ENCODE measurements at regions not wholly inside any gene's neighbourhood (a gene's known extent, or its start where the extent isn't known, plus 50 kb on each side); places are given as distances from the start of the nearest gene placed in this dataset.
A peak's percentile ranks its signal among the peaks of the same experiment; 100 is the strongest.

DNA sequence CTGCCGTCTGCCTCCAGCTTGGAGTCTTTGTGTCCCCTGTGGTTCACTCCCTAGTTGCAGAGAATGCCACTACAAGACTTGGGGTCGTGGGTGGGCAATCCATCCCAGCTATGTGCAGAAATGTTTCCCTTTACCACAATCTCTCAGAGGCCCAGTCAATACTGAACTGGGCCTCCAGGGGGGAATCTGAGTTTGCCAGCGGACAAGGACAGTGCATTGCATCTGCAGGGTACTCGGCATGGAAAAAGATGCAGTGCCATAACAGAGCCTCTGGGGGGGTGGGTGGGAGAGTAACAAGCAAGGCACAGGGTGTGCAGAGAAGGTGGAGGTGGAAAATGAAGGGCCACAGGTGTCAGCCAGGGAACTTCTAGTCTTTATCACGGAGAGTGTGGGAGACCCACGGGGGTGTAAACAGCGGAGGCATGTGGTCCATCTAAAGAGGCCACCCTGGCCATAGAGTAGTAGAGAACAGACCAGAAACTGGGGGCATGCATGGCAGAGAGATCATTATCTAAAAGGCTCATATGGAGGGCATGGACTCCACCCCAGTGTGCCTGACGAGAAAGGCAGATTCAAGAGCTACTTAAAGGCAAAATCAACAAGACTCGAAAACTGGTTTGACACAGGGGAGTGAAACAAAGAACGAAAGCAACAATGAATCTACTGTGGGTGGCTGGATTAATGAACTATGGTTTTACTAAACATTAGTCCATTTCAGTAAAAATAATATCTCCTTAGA is 182.4 kb downstream of the ANXA2 start:
- DNase-seq = peak; percentile 23

- DNase-seq = no peak
Observed at GRCh38 chr15:60217161-60217560, 180.6 kb downstream of the ANXA2 start.

- DNase-seq = no peak
Observed at GRCh38 chr15:60218256-60218655, 179.5 kb downstream of the ANXA2 start.

DNA sequence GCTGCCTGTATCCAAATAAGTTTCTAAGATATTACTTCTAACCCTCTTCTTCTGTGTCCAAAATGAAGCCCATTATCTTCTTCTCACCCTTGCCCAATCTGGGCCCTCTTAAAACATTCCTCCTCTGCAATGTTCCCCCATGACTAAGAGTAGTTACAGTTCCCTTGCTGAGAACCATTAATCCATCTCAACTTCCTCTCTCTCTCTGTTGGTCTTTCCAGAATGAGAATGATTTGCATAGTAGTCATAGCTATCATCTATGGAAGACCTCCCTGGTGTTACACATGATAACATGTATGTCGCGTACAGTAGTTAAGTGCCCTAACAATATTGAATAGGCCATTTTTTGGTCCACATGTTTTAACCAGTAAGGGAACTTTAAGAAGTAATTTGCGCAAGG is 177.9 kb downstream of the ANXA2 start:
- DNase-seq = no peak

DNA sequence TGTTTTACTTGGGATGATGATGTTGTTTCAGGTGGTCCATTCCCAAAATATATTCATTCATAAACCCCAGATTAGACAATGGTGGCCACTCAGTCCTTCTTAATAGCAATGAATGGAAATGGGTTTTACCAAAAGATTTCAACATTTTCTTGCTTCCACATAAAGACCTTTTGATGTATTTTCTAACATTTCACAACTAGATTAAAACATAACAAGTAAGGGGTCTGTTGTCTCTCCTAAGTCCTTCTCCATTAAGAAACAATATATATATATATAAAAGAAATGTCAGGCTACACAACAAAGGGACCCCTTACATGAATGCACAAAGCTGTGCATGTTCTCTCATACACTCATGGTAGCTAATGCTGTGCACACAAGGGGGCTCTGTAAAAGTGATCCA is 176.4 kb downstream of the ANXA2 start:
- DNase-seq = no peak

DNA sequence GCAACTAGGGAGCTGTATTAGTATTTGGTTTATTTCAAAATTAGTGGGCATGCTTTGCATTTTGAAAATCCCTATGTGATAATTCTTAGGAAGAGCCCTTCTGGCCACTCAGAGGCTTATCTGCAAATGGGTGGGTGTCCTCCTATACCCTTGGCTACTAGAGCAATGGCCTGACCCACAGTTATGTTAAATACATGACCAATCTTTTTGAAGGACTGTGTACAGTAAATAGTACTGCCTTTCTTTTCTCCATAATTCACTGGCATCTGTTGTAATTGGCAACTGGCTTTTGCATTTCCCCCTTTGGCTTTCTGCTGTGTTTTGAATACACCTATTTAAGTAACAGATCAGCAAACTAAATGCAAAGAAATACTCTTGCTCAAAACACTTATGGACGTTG is 175.4 kb downstream of the ANXA2 start:
- no peak for DNase-seq

DNA sequence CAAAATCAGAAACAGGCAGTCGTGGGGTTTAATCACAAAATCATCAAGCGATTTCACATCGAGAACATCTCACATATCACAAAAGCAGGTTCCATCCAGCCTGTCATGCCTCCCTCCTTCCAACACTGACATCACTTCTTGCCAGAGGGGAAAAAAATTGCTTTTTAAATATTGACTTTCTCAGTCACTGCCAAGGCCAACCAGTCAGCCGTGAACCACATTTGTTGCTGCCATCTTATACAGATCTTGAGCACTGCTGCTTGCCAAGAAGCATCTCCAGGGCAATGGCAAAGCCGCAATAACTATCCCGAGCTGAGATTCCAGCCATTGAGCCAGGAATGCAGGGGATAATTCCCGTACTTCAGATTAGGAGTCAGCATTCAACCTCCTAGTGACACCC is 174.6 kb downstream of the ANXA2 start:
- peak; percentile 40 for DNase-seq

GRCh38 chr15:60226924-60227323 is 170.9 kb downstream of the ANXA2 start:
- no peak for DNase-seq

- no peak for DNase-seq
Observed at GRCh38 chr15:60228101-60228500, 169.7 kb downstream of the ANXA2 start.

DNA sequence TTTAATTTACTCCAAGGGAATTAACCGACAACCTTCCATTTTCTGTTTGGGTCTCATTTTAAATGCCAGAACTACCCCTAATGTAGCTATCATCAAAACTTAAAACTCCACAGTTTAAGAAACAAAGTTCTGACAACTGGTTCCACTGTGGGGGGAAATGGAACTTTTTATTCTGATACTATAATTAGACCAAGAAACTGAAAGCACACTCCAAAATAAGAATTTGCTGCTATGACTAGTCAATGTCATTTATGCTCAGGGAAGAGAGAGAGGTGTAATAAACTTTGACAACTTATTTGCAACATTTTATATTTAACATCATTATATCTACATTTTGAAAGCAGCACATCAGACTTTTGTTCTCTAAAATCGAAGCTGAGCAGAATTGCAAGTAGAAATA is 169.2 kb downstream of the ANXA2 start:
- no peak for DNase-seq

DNA sequence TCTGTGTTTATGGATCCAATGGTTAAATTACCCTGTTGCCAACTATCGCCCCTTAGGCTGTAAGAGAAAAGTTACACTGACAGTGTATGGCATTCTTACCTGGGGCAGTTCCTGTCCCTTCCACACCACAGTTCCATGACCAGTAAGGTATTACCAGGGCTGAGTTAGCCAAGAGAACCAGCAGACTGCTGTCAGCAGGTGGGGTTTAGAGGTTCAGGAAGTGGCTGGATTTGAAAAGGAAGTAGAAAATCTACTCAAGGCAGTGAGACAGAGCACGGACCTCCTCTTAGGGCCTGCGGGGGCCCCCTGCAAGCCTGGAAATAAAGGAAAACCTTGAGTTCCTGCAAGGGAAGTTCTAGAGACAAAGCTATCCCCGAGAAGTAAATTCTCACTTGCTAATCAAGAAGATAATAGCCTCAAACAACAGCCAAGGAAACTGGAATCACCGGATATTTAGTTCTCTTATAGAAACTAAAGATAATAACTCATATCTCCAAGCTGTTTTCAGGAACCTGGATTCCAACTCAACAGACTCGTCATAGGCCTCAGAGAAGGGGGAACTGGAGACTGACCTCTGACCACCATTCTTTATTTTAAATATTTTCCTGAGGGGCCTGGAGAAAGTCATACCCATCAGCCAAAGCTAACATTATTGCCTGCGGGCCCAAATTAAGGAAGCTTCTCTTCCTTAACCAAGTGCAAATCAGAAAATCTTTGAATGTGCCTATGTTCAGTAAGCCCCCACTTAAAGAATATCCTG is 161.7 kb downstream of the ANXA2 start:
- no peak for DNase-seq

- no peak for DNase-seq
Observed at GRCh38 chr15:60237446-60237845, 160.3 kb downstream of the ANXA2 start.

DNA sequence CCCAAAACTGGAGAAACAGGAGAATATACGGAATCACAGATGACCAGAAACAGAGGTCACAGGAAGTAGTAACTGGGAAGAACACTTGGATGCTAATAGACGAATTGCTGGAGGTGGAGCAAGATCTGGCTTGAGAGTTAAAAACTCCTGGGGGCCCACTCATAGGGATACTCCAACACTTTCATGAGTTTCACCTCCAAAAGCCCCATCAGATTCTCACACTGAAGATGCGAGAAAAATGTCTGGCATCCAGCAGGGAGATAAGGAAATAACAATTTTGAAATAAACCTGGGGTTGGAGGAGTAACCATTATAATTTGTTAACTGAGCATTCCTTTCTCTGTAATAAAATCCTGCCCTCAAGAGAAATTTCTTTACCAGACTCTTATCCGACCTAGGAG is 154.0 kb downstream of the ANXA2 start:
- no peak for DNase-seq

DNA sequence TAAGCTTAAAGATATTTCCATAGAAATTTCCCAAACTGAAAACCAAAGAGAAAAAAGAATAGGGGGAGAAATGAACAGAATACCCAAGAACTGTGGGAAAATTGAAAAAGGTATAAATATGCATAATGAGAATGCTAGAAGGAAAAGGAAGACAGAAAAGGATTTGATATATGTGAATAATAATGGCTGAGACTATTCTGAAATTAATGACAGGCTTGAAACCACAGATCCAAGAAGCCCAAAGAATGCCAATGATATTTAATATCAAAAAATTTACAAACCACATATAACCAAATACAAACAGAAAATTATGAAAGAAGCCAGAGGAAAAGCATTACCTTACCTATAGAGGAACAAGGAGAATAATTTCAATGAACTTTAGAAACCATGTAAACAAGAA is 153.0 kb downstream of the ANXA2 start:
- DNase-seq = no peak

DNA sequence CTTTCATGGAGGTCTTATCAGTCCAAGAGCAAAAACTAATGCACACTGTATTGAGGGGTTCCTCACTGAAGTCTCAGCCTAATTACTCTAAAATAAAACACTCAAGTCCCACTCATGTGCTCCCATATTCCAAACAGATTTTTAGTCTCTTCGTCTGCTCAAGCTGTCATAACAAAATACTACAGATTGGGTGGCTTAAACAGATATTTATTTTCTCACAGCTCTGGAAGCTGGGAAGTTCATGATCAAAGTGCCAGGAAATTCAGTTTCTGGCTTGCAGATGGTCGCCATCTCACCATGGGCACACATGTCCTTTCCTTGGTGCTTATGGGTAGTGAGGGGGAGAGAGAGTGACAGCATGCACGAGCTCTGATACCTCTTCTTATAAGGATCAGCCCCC is 147.5 kb downstream of the ANXA2 start:
- no peak for DNase-seq

DNA sequence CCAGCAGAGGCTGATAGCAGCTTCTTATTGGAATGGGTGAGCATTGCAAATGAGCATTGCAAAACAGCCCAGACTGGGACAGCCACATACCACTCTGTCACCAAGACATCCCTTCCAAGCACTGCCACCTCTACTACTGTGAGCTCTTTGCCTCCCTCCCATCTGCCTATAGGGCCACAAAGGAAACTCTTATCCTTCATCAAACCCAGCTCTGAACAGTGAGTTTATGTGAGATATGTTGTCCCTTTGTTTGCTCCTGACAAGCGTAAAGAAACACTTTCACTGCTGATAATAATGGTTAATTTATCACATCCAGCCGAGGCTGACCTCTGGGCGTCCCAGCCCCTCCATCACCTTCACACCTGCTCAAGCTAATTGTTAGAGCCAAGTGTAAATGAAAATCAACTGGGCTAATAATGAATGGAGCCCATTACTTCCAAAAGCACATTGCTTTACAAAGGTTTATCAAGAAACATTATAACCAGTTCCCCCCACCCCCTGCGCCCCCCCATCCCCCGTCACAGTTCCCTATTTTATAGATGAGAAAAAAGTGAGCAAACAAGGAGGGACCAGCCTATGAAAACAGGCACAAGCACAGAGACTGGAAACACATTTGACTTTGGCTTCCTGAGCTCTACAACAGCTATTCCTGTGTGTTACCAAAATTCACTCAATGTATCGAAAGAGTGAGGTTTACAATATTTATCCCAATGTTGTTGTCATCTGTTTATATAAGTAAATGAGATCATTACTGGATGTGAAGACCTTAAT is 146.3 kb downstream of the ANXA2 start:
- no peak for DNase-seq

DNA sequence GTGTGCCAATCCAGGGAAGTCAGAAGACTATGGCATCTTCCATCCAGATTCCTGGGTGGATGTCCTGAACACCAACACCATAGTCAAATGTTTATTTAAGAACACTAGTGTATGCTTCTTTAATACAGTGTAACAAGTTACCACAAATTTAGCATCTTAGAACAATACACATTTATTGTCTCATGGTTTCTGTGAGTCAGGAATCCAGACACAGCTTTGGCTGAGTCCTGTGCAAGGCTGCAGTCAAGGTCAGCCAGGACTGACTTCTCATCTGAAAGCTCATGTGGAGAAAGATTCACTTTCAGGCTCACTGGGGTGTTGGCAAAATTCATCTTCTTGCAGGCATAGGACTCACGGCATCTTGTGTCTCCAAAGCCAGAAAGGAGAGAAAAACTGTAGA is 143.4 kb downstream of the ANXA2 start:
- no peak for DNase-seq

DNA sequence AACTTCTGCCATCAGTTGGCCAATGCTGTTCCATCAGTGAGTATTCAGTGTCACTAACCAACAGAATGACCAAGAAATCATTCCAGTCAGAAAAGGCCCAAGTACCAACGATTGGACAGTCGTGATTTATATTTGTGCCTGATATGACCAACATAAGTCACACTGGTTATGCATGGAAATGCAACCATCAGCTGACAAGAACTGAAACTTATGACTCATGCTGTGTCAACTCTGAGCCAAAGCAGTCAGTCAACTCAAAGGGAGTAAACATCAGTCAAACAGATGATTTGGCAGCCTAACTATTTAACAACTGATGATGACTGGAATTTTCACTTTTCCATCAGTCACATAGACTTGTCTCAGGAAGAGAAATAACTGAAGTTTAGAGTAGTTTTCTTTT is 142.4 kb downstream of the ANXA2 start:
- no peak for DNase-seq

GRCh38 chr15:60257591-60258159 is 140.1 kb downstream of the ANXA2 start:
- DNase-seq = no peak

GRCh38 chr15:60259469-60259868 is 138.3 kb downstream of the ANXA2 start:
- DNase-seq = no peak

DNA sequence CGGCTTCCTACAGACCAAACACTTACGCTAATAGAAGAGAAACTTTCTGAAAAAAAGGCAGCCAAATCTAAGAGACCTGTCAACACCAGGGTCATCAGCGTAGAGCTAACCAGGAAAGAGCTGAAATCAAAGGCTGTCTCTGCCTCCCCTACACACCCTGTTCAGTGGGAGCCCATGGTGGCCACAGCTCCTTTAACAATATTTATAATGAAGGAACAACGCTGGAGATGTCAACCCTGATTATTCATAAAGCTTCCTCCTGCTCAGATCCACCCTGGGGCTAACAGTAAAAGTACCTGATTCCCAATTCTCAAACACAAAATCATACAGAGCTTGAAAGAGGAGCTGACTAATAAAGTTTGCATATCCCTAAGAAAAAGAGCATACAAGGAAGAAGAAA is 133.7 kb downstream of the ANXA2 start:
- no peak for DNase-seq

DNA sequence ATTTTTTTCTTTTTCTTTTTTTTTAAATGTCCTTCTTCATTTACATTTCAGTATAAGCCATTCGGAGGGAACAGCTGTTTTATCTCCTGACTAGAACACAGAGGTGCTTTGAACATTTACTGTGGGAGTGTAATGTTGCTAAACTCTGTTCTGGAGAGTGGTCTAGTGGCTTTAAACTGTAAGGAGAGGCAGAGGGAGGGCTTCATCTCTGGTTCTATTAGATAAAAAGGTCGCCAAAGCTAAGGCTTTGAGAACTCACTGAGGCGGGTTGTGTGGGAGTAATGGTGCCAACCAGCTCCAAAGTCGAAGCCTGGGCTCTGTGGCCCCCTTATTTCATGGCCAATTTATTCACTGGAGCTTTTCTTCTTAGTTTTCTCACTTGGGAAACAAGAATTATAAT is 133.2 kb downstream of the ANXA2 start:
- DNase-seq = no peak

DNA sequence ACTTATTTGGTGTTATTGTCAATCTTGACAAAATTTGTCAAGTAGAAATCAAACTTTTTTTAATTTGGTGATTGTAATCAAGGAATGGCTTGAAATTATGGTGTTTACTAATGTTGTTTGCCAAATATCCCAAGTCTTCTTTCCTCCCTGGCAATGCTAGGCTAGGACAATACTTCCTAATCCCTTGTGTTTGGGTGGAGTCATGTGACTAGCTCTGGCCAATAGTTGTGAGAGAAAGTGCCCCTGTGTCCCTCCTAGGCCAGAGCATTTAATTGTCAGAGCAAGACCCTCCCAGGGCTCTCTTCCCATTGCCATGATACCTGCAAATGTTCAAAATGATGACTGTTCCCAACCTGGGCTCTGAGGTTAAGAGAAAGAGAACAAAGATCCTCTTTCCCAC is 132.7 kb downstream of the ANXA2 start:
- DNase-seq = no peak

DNA sequence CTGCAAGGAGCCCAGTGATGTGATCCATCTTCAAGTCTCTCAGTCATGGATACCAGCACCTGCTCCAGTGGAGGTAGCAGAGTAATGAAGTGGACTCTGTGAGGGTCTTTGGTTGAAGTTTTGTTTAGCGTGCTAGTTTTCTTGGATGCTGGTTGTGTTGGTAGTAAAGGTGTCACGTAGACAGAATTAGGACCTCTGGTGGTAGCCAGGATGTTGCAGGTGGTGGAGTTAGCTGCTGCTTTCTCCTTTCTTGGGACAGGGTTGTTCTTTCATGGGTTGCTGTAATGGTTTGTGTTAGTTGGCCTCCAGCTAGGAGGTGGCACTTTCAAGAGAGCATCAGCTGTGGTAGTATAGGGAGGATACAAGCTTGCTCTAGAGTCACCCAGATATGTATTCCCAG is 125.2 kb downstream of the ANXA2 start:
- DNase-seq = no peak
